SU-DHL-6 (cell line): ENCODE measurements at regions not wholly inside any gene's neighbourhood (a gene's known extent, or its start where the extent isn't known, plus 50 kb on each side); places are given as distances from the start of the nearest gene placed in this dataset.

Experiments used
- H2AFZ ChIP-seq: fragments of 200-600 bp; sonication (generic); 2 replicates; pipeline ENCODE4 v1.6.1; 2014; ENCODE audit warnings: low read depth, mild to moderate bottlenecking, moderate library complexity, mixed read lengths, antibody characterized with exemption, low read length; ENCODE audit not compliant: severe bottlenecking
- H3F3A ChIP-seq: fragments of 200-600 bp; shearing (Covaris generic); 2 replicates; pipeline ENCODE4 v1.6.0; 2016; ENCODE audit warnings: antibody characterized with exemption, mild to moderate bottlenecking; ENCODE audit not compliant: insufficient read depth
- H3K27ac ChIP-seq: fragments of 200-600 bp; sonication (generic); 2 replicates; pipeline ENCODE4 v1.5.1; 2016; ENCODE audit warnings: low read depth, mild to moderate bottlenecking, low read length, moderate library complexity, mixed read lengths
- H3K27me3 ChIP-seq: fragments of 200-600 bp; sonication (generic), shearing (Covaris generic); 2 replicates; pipeline ENCODE4 v1.6.0; 2014; ENCODE audit warnings: mild to moderate bottlenecking, low read length
- H3K36me3 ChIP-seq: fragments of 200-600 bp; sonication (generic); 2 replicates; pipeline ENCODE4 v1.6.1; 2014; ENCODE audit warnings: mild to moderate bottlenecking, low read length, mixed read lengths
- H3K4me2 ChIP-seq: fragments of 300-600, 200-600 bp; shearing (Covaris generic), sonication (generic); 2 replicates; pipeline ENCODE4 v1.6.0; 2014; ENCODE audit warnings: low read length, low read depth, mild to moderate bottlenecking; ENCODE audit not compliant: poor library complexity, severe bottlenecking
- H3K4me3 ChIP-seq: fragments of 200-600 bp; sonication (generic); 2 replicates; pipeline ENCODE4 v1.5.1; 2014; ENCODE audit warnings: antibody characterized with exemption, low read length, mild to moderate bottlenecking, mixed read lengths; ENCODE audit not compliant: insufficient read depth, poor library complexity, severe bottlenecking
- H3K79me2 ChIP-seq: fragments of 200-600 bp; sonication (generic); 2 replicates; pipeline ENCODE4 v1.6.1; 2014; ENCODE audit warnings: mild to moderate bottlenecking, low read length, moderate library complexity; ENCODE audit not compliant: insufficient read depth
- H3K9ac ChIP-seq: fragments of 200-600 bp; sonication (generic); 2 replicates; pipeline ENCODE4 v1.7.0; 2014; ENCODE audit warnings: mild to moderate bottlenecking, low read length
- H3K9me2 ChIP-seq: fragments of 200-600 bp; sonication (generic); replicated peaks from 2 replicates; pipeline ENCODE4 v1.6.1; 2014; ENCODE audit warnings: low read length; ENCODE audit not compliant: insufficient read depth
- H3K9me3 ChIP-seq: fragments of 200-600 bp; sonication (generic); 2 replicates; pipeline ENCODE4 v1.6.1; 2014; ENCODE audit warnings: low read length, mixed read lengths; ENCODE audit not compliant: insufficient read depth
- H4K20me1 ChIP-seq: fragments of 200-600 bp; sonication (generic); 2 replicates; pipeline ENCODE4 v1.6.1; 2014; ENCODE audit warnings: low read depth, mild to moderate bottlenecking, antibody characterized with exemption, low read length, moderate library complexity, mixed read lengths
- CTCF ChIP-seq: fragments of 200-600 bp; sonication (generic); IDR thresholded peaks from one replicate; pipeline ENCODE4 v1.5.1; 2017; ENCODE audit warnings: antibody characterized with exemption, mild to moderate bottlenecking, low read length, moderate library complexity; ENCODE audit not compliant: insufficient read depth, poor library complexity, severe bottlenecking
- EZH2phosphoT487 ChIP-seq: fragments of 200-600 bp; sonication (generic), shearing (Covaris generic); conservative IDR thresholded peaks from 2 replicates; pipeline ENCODE4 v1.6.1; 2018; ENCODE audit warnings: mild to moderate bottlenecking, antibody characterized with exemption, low read length, moderate library complexity, mixed read lengths

- Histone ChIP-seq H2AFZ (no peak overlapping the region), H3K36me3 (no peaks in the 10 kb centered on the region), H4K20me1 (no peaks in the 10 kb centered on the region), H3K9me3 (no peaks in the 10 kb centered on the region), H3K9me2 (no peaks in the 10 kb centered on the region), H3K27ac (no peak overlapping the region), H3F3A (no peaks in the 10 kb centered on the region), H3K4me3 (no peak overlapping the region), H3K79me2 (no peaks in the 10 kb centered on the region), H3K9ac (no peak overlapping the region), H3K4me2 (no peak overlapping the region), H3K27me3 (no peaks in the 10 kb centered on the region)
- TF ChIP-seq EZH2phosphoT487 (no peak), CTCF (no peak)
These were observed 177.4 kb upstream of the BLID start for GRCh38 chr11:122293296-122294023.

- Histone ChIP-seq H3K79me2 (no peaks in the 10 kb centered on the region), H3K9me3 (no peaks in the 10 kb centered on the region), H3K4me3 (no peak overlapping the region), H3K9me2 (no peaks in the 10 kb centered on the region), H3K27ac (no peak overlapping the region), H3K9ac (no peak overlapping the region), H3K27me3 (no peaks in the 10 kb centered on the region), H2AFZ (no peak overlapping the region), H3K4me2 (no peak overlapping the region), H3K36me3 (no peaks in the 10 kb centered on the region), H3F3A (no peaks in the 10 kb centered on the region), H4K20me1 (no peaks in the 10 kb centered on the region)
- no peak for TF ChIP-seq CTCF
- no peak for TF ChIP-seq EZH2phosphoT487
These were observed 171.4 kb upstream of the BLID start for GRCh38 chr11:122287401-122287800.

- Histone ChIP-seq H4K20me1 (no peaks in the 10 kb centered on the region), H3K27me3 (no peaks in the 10 kb centered on the region), H2AFZ (no peak overlapping the region), H3F3A (no peaks in the 10 kb centered on the region), H3K4me3 (no peak overlapping the region), H3K9me3 (no peaks in the 10 kb centered on the region), H3K27ac (no peak overlapping the region), H3K4me2 (no peak overlapping the region), H3K79me2 (no peaks in the 10 kb centered on the region), H3K9ac (no peak overlapping the region), H3K36me3 (no peaks in the 10 kb centered on the region), H3K9me2 (no peaks in the 10 kb centered on the region)
- TF ChIP-seq EZH2phosphoT487 (no peak), CTCF (no peak)
These were observed 169.3 kb upstream of the BLID start for GRCh38 chr11:122285070-122285988.
